ENCODE measurements at regions not wholly inside any gene's neighbourhood (a gene's known extent, or its start where the extent isn't known, plus 50 kb on each side); places are given as distances from the start of the nearest gene placed in this dataset.
"Not testable (repeated sequence)": the region's sequence is repeated elsewhere in the genome, so short reads cannot be mapped to it uniquely, and the experiment has no call there.

DNA sequence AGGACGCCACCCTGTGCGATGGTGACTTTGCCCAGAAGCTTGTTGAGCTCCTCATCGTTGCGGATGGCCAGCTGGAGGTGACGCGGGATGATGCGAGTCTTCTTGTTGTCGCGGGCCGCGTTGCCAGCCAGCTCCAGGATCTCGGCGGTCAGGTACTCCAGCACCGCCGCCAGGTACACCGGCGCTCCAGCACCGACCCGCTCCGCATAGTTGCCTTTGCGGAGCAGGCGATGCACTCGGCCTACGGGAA is 97.9 kb downstream of the OR2B2 start:
- TF ChIP-seq, protein P1, sequence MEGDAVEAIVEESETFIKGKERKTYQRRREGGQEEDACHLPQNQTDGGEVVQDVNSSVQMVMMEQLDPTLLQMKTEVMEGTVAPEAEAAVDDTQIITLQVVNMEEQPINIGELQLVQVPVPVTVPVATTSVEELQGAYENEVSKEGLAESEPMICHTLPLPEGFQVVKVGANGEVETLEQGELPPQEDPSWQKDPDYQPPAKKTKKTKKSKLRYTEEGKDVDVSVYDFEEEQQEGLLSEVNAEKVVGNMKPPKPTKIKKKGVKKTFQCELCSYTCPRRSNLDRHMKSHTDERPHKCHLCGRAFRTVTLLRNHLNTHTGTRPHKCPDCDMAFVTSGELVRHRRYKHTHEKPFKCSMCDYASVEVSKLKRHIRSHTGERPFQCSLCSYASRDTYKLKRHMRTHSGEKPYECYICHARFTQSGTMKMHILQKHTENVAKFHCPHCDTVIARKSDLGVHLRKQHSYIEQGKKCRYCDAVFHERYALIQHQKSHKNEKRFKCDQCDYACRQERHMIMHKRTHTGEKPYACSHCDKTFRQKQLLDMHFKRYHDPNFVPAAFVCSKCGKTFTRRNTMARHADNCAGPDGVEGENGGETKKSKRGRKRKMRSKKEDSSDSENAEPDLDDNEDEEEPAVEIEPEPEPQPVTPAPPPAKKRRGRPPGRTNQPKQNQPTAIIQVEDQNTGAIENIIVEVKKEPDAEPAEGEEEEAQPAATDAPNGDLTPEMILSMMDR (IDR thresholded peaks at IDR 0.05) = not testable (repeated sequence)
- TF ChIP-seq POLR2A (IDR thresholded peaks at IDR 0.05; ENCODE audit: low read length); EP300 (IDR thresholded peaks at IDR 0.05); CBX8 (IDR thresholded peaks at IDR 0.05); SMC3 (IDR thresholded peaks at IDR 0.05); CBX2 (IDR thresholded peaks at IDR 0.05; ENCODE audit: borderline replicate concordance, low read depth); MYC (IDR thresholded peaks at IDR 0.05; ENCODE audit: borderline replicate concordance, low read length); NFE2L2 (conservative IDR thresholded peaks at IDR 0.05; ENCODE audit: low read length); EHMT2 (IDR thresholded peaks at IDR 0.05; ENCODE audit: low read depth); CHD2 (IDR thresholded peaks at IDR 0.05; ENCODE audit: low read length, partially characterized antibody); NR3C1 (IDR thresholded peaks at IDR 0.05): not testable (repeated sequence)
- TF ChIP-seq, protein P2, sequence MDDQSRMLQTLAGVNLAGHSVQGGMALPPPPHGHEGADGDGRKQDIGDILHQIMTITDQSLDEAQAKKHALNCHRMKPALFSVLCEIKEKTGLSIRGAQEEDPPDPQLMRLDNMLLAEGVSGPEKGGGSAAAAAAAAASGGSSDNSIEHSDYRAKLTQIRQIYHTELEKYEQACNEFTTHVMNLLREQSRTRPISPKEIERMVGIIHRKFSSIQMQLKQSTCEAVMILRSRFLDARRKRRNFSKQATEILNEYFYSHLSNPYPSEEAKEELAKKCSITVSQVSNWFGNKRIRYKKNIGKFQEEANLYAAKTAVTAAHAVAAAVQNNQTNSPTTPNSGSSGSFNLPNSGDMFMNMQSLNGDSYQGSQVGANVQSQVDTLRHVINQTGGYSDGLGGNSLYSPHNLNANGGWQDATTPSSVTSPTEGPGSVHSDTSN (IDR thresholded peaks at IDR 0.05) = not testable (repeated sequence)
